OCI-LY7 (cell line): ENCODE measurements at regions not wholly inside any gene's neighbourhood (a gene's known extent, or its start where the extent isn't known, plus 50 kb on each side); places are given as distances from the start of the nearest gene placed in this dataset.

ENCODE experiments used
- BruUV-seq: library from RNA; stranded (reverse); fragments of 400-500 nt; replicated peaks from 2 replicates; lab custom pipeline; 2021; lab: Mats Ljungman, UMichigan
- CTCF ChIA-PET: fragments of 300-600 bp; sonication (Branson Sonifier 250); formaldehyde crosslinking; loops from one replicate; lab custom pipeline; 2022; ENCODE audit warnings: antibody characterized with exemption; ENCODE audit not compliant: unreplicated experiment; lab: Charles Lee
- POLR2A ChIA-PET: fragments of 300-600 bp; sonication (Branson Sonifier 250); formaldehyde crosslinking; loops from one replicate; lab custom pipeline; 2022; ENCODE audit warnings: antibody characterized with exemption; lab: Charles Lee
- DNase-seq: peaks from one replicate; pipeline ENCODE4 v3.0.0-alpha.2; 2015; ENCODE audit warnings: low spot score
- H2AFZ ChIP-seq: fragments of 200-600 bp; sonication (generic), shearing (Covaris generic); 2 replicates; pipeline ENCODE4 v1.6.1; 2014; ENCODE audit warnings: mild to moderate bottlenecking, antibody characterized with exemption, low read length, moderate library complexity
- H3K27ac ChIP-seq: fragments of 200-600 bp; sonication (generic); 2 replicates; pipeline ENCODE4 v1.5.1; 2014; ENCODE audit warnings: mixed run types, low read depth, mild to moderate bottlenecking, moderate library complexity, low read length, inconsistent platforms; ENCODE audit not compliant: poor library complexity, severe bottlenecking
- H3K36me3 ChIP-seq: fragments of 200-600 bp; sonication (generic); 2 replicates; pipeline ENCODE4 v1.6.1; 2014; ENCODE audit warnings: mild to moderate bottlenecking, antibody characterized with exemption, low read length, moderate library complexity, mixed read lengths; ENCODE audit not compliant: insufficient read depth
- H3K4me1 ChIP-seq: fragments of 200-600 bp; sonication (generic); 2 replicates; pipeline ENCODE4 v1.5.1; 2014; ENCODE audit warnings: mild to moderate bottlenecking, low read length; ENCODE audit not compliant: insufficient read depth, poor library complexity, severe bottlenecking
- H3K4me2 ChIP-seq: fragments of 200-600 bp; sonication (generic); 2 replicates; pipeline ENCODE4 v1.6.1; 2014; ENCODE audit warnings: mild to moderate bottlenecking, low read length
- H3K4me3 ChIP-seq: fragments of 200-600 bp; sonication (generic); 2 replicates; pipeline ENCODE4 v1.5.1; 2014; ENCODE audit warnings: mild to moderate bottlenecking, low read depth, low read length; ENCODE audit not compliant: poor library complexity, severe bottlenecking
- H3K79me2 ChIP-seq: fragments of 200-600 bp; sonication (generic); 2 replicates; pipeline ENCODE4 v1.6.1; 2016; ENCODE audit warnings: low read depth, mild to moderate bottlenecking, low read length, moderate library complexity, mixed read lengths; ENCODE audit not compliant: insufficient read depth
- H3K9me2 ChIP-seq: fragments of 200-600 bp; sonication (generic); 2 replicates; pipeline ENCODE4 v1.6.1; 2016; ENCODE audit warnings: mild to moderate bottlenecking, low read length, mixed read lengths; ENCODE audit not compliant: insufficient read depth
- H3K9me3 ChIP-seq: fragments of 200-600 bp; sonication (generic); 2 replicates; pipeline ENCODE4 v1.6.1; 2014; ENCODE audit warnings: mild to moderate bottlenecking, mixed run types, low read length, mixed read lengths
- H4K20me1 ChIP-seq: fragments of 200-600 bp; sonication (generic); 2 replicates; pipeline ENCODE4 v1.6.1; 2014; ENCODE audit warnings: mild to moderate bottlenecking, antibody characterized with exemption, low read length, moderate library complexity, mixed read lengths; ENCODE audit not compliant: insufficient read depth
- EZH2phosphoT487 ChIP-seq: fragments of 200-600 bp; sonication (generic); IDR thresholded peaks from 2 replicates; pipeline ENCODE4 v1.6.1; 2018; ENCODE audit warnings: low read depth, borderline replicate concordance, mild to moderate bottlenecking, mixed run types, antibody characterized with exemption, low read length, moderate library complexity, mixed read lengths
- intact Hi-C: fragments of 100-400 bp; cut with micrococcal nuclease; formaldehyde crosslinking; loops from one replicate; pipeline ENCODE4 v1.10.0; 2022; ENCODE audit not compliant: unreplicated experiment
- TF ChIP-seq, protein P1 (sequence below): fragments of 200-600 bp; sonication (generic); conservative IDR thresholded peaks from 2 replicates; pipeline ENCODE4 v1.5.1; 2014; ENCODE audit warnings: mild to moderate bottlenecking, antibody characterized with exemption, low read length, moderate library complexity, mixed read lengths

- POLR2A ChIA-PET = no interaction called here
- Histone ChIP-seq H3K4me1 (no peaks in the 10 kb centered on the region), H3K9me2 (no peaks in the 10 kb centered on the region), H3K36me3 (no peaks in the 10 kb centered on the region), H3K9me3 (no peaks in the 10 kb centered on the region), H3K27ac (no peak overlapping the region), H3K4me3 (no peak overlapping the region), H2AFZ (no peak overlapping the region), H3K4me2 (no peak overlapping the region), H3K79me2 (no peaks in the 10 kb centered on the region), H4K20me1 (no peaks in the 10 kb centered on the region)
- intact Hi-C loops = no loop called here
- CTCF ChIA-PET = no interaction called here
- TF ChIP-seq, protein P1, sequence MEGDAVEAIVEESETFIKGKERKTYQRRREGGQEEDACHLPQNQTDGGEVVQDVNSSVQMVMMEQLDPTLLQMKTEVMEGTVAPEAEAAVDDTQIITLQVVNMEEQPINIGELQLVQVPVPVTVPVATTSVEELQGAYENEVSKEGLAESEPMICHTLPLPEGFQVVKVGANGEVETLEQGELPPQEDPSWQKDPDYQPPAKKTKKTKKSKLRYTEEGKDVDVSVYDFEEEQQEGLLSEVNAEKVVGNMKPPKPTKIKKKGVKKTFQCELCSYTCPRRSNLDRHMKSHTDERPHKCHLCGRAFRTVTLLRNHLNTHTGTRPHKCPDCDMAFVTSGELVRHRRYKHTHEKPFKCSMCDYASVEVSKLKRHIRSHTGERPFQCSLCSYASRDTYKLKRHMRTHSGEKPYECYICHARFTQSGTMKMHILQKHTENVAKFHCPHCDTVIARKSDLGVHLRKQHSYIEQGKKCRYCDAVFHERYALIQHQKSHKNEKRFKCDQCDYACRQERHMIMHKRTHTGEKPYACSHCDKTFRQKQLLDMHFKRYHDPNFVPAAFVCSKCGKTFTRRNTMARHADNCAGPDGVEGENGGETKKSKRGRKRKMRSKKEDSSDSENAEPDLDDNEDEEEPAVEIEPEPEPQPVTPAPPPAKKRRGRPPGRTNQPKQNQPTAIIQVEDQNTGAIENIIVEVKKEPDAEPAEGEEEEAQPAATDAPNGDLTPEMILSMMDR = no peak
- TF ChIP-seq EZH2phosphoT487 = no peak
- no peak for DNase-seq
- BruUV-seq = no TSS peak
Observed at GRCh38 chr7:142533920-142534319, 215.4 kb upstream of the PRSS1 start.

DNA sequence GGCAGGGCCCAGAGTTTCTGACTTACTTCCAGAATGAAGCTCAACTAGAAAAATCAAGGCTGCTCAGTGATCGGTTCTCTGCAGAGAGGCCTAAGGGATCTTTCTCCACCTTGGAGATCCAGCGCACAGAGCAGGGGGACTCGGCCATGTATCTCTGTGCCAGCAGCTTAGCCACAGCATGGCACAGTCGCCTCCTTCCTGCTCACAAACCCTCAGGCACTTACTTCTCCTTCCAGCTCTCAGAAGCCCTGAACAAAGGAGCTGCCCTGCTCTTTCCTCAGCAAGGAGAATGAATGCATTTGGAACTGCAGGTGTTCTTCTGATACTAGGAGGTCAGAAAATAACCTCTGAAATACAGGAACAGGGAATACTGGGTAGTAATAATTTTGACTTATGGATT, 219.7 kb upstream of the PRSS1 start:
- Histone ChIP-seq H3K4me2 (no peak overlapping the region), H3K27ac (no peak overlapping the region), H3K9me2 (no peaks in the 10 kb centered on the region), H3K36me3 (no peaks in the 10 kb centered on the region), H3K79me2 (no peaks in the 10 kb centered on the region), H3K4me1 (no peaks in the 10 kb centered on the region), H4K20me1 (no peaks in the 10 kb centered on the region), H3K9me3 (no peaks in the 10 kb centered on the region), H3K4me3 (no peak overlapping the region), H2AFZ (no peak overlapping the region)
- ChIA-PET POLR2A (no interaction called here), CTCF (interaction anchor here (0.6 kb wide), 1 partner anchor 45 kb away, joined by 5 read pairs; no protein-coding TSS in a partner anchor)
- BruUV-seq = no TSS peak
- intact Hi-C loops = no loop called here
- DNase-seq = no peak
- TF ChIP-seq, protein P1 = no peak
- no peak for TF ChIP-seq EZH2phosphoT487

DNA sequence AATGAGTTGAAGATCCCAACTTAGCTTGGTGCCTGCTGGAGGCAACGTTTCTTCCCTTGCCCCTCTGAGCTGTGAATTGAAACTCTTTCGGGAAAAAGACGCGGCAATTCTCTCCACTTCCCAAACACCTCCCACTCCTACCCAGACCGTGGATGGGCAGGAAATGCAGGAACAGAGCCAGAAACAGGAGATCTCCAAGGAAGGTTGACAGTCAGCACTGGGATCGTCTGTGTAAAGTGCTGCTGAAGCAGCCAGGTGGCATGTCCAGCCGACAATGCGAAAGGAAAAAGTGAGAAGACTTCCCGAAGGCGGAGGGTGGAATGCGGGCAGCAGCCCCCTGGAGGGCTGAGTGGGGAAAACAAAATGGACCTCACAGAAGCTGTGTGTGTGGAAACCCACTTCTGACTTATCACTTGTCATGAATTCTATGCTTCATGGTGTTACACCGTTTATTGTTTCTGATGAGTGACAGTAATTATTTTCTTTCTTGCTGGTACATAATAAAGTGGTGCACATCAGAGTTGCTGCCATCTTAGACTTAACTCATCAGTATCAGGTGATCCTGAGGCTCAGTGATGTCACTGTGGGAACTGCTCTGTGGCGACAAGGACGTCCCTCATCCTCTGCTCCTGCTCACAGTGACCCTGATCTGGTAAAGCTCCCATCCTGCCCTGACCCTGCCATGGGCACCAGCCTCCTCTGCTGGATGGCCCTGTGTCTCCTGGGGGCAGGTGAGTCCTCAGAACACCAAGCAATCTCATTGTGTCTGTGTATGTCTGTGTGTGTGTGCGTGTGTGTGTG, 220.5 kb upstream of the PRSS1 start:
- no peaks in the 10 kb centered on the region for H3K9me2 ChIP-seq
- H3K9me3 ChIP-seq = no peaks in the 10 kb centered on the region
- ChIA-PET CTCF (no interaction called here), POLR2A (no interaction called here)
- no peak for TF ChIP-seq EZH2phosphoT487
- TF ChIP-seq, protein P1 = no peak
- no TSS peak for BruUV-seq
- H3K4me1 ChIP-seq = no peaks in the 10 kb centered on the region
- no peak overlapping the region for H3K4me2 ChIP-seq
- intact Hi-C loops = no loop called here
- H3K4me3 ChIP-seq = no peak overlapping the region
- H2AFZ ChIP-seq = no peak overlapping the region
- H3K27ac ChIP-seq = no peak overlapping the region
- H3K36me3 ChIP-seq = no peaks in the 10 kb centered on the region
- H3K79me2 ChIP-seq = no peaks in the 10 kb centered on the region
- no peak for DNase-seq
- H4K20me1 ChIP-seq = no peaks in the 10 kb centered on the region
